ENCODE measurements at regions not wholly inside any gene's neighbourhood (a gene's known extent, or its start where the extent isn't known, plus 50 kb on each side); places are given as distances from the start of the nearest gene placed in this dataset.

GRCh38 chr12:23423097-23423687 lies 526.3 kb downstream of the SOX5 start:
- TF ChIP-seq POLR2A (IDR thresholded peaks at IDR 0.05), result no peak
- TF ChIP-seq, protein P1, sequence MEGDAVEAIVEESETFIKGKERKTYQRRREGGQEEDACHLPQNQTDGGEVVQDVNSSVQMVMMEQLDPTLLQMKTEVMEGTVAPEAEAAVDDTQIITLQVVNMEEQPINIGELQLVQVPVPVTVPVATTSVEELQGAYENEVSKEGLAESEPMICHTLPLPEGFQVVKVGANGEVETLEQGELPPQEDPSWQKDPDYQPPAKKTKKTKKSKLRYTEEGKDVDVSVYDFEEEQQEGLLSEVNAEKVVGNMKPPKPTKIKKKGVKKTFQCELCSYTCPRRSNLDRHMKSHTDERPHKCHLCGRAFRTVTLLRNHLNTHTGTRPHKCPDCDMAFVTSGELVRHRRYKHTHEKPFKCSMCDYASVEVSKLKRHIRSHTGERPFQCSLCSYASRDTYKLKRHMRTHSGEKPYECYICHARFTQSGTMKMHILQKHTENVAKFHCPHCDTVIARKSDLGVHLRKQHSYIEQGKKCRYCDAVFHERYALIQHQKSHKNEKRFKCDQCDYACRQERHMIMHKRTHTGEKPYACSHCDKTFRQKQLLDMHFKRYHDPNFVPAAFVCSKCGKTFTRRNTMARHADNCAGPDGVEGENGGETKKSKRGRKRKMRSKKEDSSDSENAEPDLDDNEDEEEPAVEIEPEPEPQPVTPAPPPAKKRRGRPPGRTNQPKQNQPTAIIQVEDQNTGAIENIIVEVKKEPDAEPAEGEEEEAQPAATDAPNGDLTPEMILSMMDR (IDR thresholded peaks at IDR 0.05), result no peak
